UCSD-AML1 (cell line): ENCODE measurements at regions not wholly inside any gene's neighbourhood (a gene's known extent, or its start where the extent isn't known, plus 50 kb on each side); places are given as distances from the start of the nearest gene placed in this dataset.
"Not testable (repeated sequence)": the region's sequence is repeated elsewhere in the genome, so short reads cannot be mapped to it uniquely, and the experiment has no call there.

Experiments
- DNase-seq: peaks from one replicate; lab custom pipeline; 2025; ENCODE audit not compliant: unreplicated experiment; lab: John Stamatoyannopoulos, UW

- no peak for DNase-seq
These were observed 131.3 kb downstream of the LPIN1 start for GRCh38 chr2:11877764-11878163.

GRCh38 chr2:11885253-11885652 is 138.8 kb downstream of the LPIN1 start:
- DNase-seq: not testable (repeated sequence)

- not testable (repeated sequence) for DNase-seq
These were observed 140.5 kb downstream of the LPIN1 start for GRCh38 chr2:11886899-11887298.

- DNase-seq: no peak
These were observed 142.8 kb downstream of the LPIN1 start for GRCh38 chr2:11889101-11889850.

GRCh38 chr2:11889854-11890253 is 143.4 kb downstream of the LPIN1 start:
- DNase-seq: no peak

GRCh38 chr2:11891028-11891427 is 144.6 kb downstream of the LPIN1 start:
- no peak for DNase-seq

- no peak for DNase-seq
These were observed 145.4 kb downstream of the LPIN1 start for GRCh38 chr2:11891671-11892440.

- no peak for DNase-seq
These were observed 150.0 kb downstream of the LPIN1 start for GRCh38 chr2:11896386-11896785.

- no peak for DNase-seq
These were observed 152.1 kb downstream of the LPIN1 start for GRCh38 chr2:11898576-11898975.

- DNase-seq: no peak
These were observed 152.9 kb downstream of the LPIN1 start for GRCh38 chr2:11899264-11899818.

GRCh38 chr2:11900891-11901290 is 154.5 kb downstream of the LPIN1 start:
- DNase-seq: not testable (repeated sequence)

GRCh38 chr2:11901351-11902069 is 155.1 kb downstream of the LPIN1 start:
- DNase-seq: no peak

- no peak for DNase-seq
These were observed 156.7 kb downstream of the LPIN1 start for GRCh38 chr2:11903085-11903606.

- peak; percentile 31 for DNase-seq
These were observed 157.6 kb downstream of the LPIN1 start for GRCh38 chr2:11904029-11904428.

- DNase-seq: no peak
These were observed 158.5 kb downstream of the LPIN1 start for GRCh38 chr2:11904941-11905340.

- peak; percentile 53 for DNase-seq
These were observed 160.8 kb downstream of the LPIN1 start for GRCh38 chr2:11907190-11907589.

- no peak for DNase-seq
These were observed 164.5 kb downstream of the LPIN1 start for GRCh38 chr2:11910971-11911370.

GRCh38 chr2:11912980-11913379 is 166.5 kb downstream of the LPIN1 start:
- no peak for DNase-seq

GRCh38 chr2:11914455-11914854 is 168.0 kb downstream of the LPIN1 start:
- DNase-seq: no peak

- no peak for DNase-seq
These were observed 169.2 kb downstream of the LPIN1 start for GRCh38 chr2:11915650-11916049.

- DNase-seq: no peak
These were observed 173.5 kb downstream of the LPIN1 start for GRCh38 chr2:11919953-11920352.
